DOHH2 (cell line): ENCODE measurements at regions not wholly inside any gene's neighbourhood (a gene's known extent, or its start where the extent isn't known, plus 50 kb on each side); places are given as distances from the start of the nearest gene placed in this dataset.

ENCODE experiments used
- H3F3A ChIP-seq: fragments of 200-600 bp; sonication (generic), shearing (Covaris generic); 2 replicates; pipeline ENCODE4 v1.6.0; 2016; ENCODE audit warnings: antibody characterized with exemption, mild to moderate bottlenecking; ENCODE audit not compliant: control insufficient read depth, insufficient read depth
- H3K27ac ChIP-seq: fragments of 200-600 bp; sonication (generic); 2 replicates; pipeline ENCODE4 v1.5.1; 2014; ENCODE audit warnings: low read depth, mild to moderate bottlenecking, low read length, moderate library complexity
- H3K27me3 ChIP-seq: fragments of 200-600 bp; sonication (generic); 2 replicates; pipeline ENCODE4 v1.6.1; 2014; ENCODE audit warnings: mild to moderate bottlenecking, low read length, mixed read lengths; ENCODE audit not compliant: control insufficient read depth
- H3K36me3 ChIP-seq: fragments of 200-600 bp; sonication (generic); 2 replicates; pipeline ENCODE4 v1.6.1; 2014; ENCODE audit warnings: mild to moderate bottlenecking, low read length, moderate library complexity, mixed read lengths; ENCODE audit not compliant: control insufficient read depth
- H3K4me1 ChIP-seq: fragments of 200-600 bp; sonication (generic); 2 replicates; pipeline ENCODE4 v1.6.1; 2014; ENCODE audit warnings: mild to moderate bottlenecking, low read length, mixed read lengths; ENCODE audit not compliant: control insufficient read depth
- H3K4me2 ChIP-seq: fragments of 200-600 bp; sonication (generic); 2 replicates; pipeline ENCODE4 v1.6.0; 2014; ENCODE audit warnings: mild to moderate bottlenecking, low read length, moderate library complexity
- H3K4me3 ChIP-seq: fragments of 200-600 bp; sonication (generic); 2 replicates; pipeline ENCODE4 v1.5.1; 2014; ENCODE audit warnings: mild to moderate bottlenecking, low read length, mixed read lengths
- H3K79me2 ChIP-seq: fragments of 200-600 bp; sonication (generic); 2 replicates; pipeline ENCODE4 v1.6.1; 2014; ENCODE audit warnings: mild to moderate bottlenecking, low read length, mixed read lengths; ENCODE audit not compliant: control insufficient read depth
- H3K9me2 ChIP-seq: fragments of 200-600 bp; sonication (generic); replicated peaks from 2 replicates; pipeline ENCODE4 v1.6.1; 2014; ENCODE audit warnings: mild to moderate bottlenecking, low read length, mixed read lengths; ENCODE audit not compliant: control insufficient read depth
- H3K9me3 ChIP-seq: fragments of 200-600 bp; sonication (generic); 2 replicates; pipeline ENCODE4 v1.6.1; 2014; ENCODE audit warnings: antibody characterized with exemption, low read length, mixed read lengths; ENCODE audit not compliant: control insufficient read depth, insufficient read depth
- H4K20me1 ChIP-seq: fragments of 200-600 bp; sonication (generic); 2 replicates; pipeline ENCODE4 v1.6.0; 2014; ENCODE audit warnings: low read depth, mild to moderate bottlenecking, antibody characterized with exemption, low read length, moderate library complexity; ENCODE audit not compliant: control insufficient read depth, insufficient read depth
- CTCF ChIP-seq: fragments of 200-600 bp; sonication (generic); IDR thresholded peaks from one replicate; pipeline ENCODE4 v1.5.1; 2014; ENCODE audit warnings: antibody characterized with exemption, mild to moderate bottlenecking, low read depth, low read length; ENCODE audit not compliant: poor library complexity, severe bottlenecking
- EZH2phosphoT487 ChIP-seq: fragments of 200-600 bp; sonication (generic); IDR thresholded peaks from 2 replicates; pipeline ENCODE4 v1.6.1; 2017; ENCODE audit warnings: borderline replicate concordance, mild to moderate bottlenecking, antibody characterized with exemption, low read length, moderate library complexity, mixed read lengths

GRCh38 chr19:13622766-13623715, 116.8 kb upstream of the CACNA1A start:
- Histone ChIP-seq H3K4me2 (no peak overlapping the region), H3K27me3 (peaks cover 6% of the 10 kb centered on the region; the same call in 1 of the 2 replicates), H3K79me2 (no peaks in the 10 kb centered on the region), H3K4me3 (no peak overlapping the region), H4K20me1 (no peaks in the 10 kb centered on the region), H3F3A (no peaks in the 10 kb centered on the region), H3K27ac (no peak overlapping the region), H3K4me1 (no peaks in the 10 kb centered on the region), H3K36me3 (no peaks in the 10 kb centered on the region), H3K9me3 (no peaks in the 10 kb centered on the region), H3K9me2 (no peaks in the 10 kb centered on the region)
- TF ChIP-seq CTCF = no peak
- TF ChIP-seq EZH2phosphoT487 = no peak

GRCh38 chr19:13621413-13621812, 115.1 kb upstream of the CACNA1A start:
- H3K36me3 ChIP-seq = no peaks in the 10 kb centered on the region
- no peak for TF ChIP-seq EZH2phosphoT487
- no peak for TF ChIP-seq CTCF
- peaks cover 6% of the 10 kb centered on the region; the same call in 1 of the 2 replicates for H3K27me3 ChIP-seq
- no peak overlapping the region for H3K4me2 ChIP-seq
- no peak overlapping the region for H3K4me3 ChIP-seq
- H3K79me2 ChIP-seq = no peaks in the 10 kb centered on the region
- no peaks in the 10 kb centered on the region for H3K9me3 ChIP-seq
- no peaks in the 10 kb centered on the region for H3F3A ChIP-seq
- H4K20me1 ChIP-seq = no peaks in the 10 kb centered on the region
- no peaks in the 10 kb centered on the region for H3K9me2 ChIP-seq
- no peaks in the 10 kb centered on the region for H3K4me1 ChIP-seq
- H3K27ac ChIP-seq = no peak overlapping the region

GRCh38 chr19:13619203-13619632, 112.9 kb upstream of the CACNA1A start:
- Histone ChIP-seq H3K4me2 (no peak overlapping the region), H3K27ac (no peak overlapping the region), H3K27me3 (peaks cover 3% of the 10 kb centered on the region; the same call in 1 of the 2 replicates), H3K4me3 (no peak overlapping the region), H3K9me3 (no peaks in the 10 kb centered on the region), H3K36me3 (no peaks in the 10 kb centered on the region), H4K20me1 (no peaks in the 10 kb centered on the region), H3K9me2 (no peaks in the 10 kb centered on the region), H3K4me1 (no peaks in the 10 kb centered on the region), H3F3A (no peaks in the 10 kb centered on the region), H3K79me2 (no peaks in the 10 kb centered on the region)
- TF ChIP-seq CTCF (no peak), EZH2phosphoT487 (no peak)
